NCI-H2227 treated with DMSO at 0.1 percent for 48 hours (cell line): ENCODE measurements at regions not wholly inside any gene's neighbourhood (a gene's known extent, or its start where the extent isn't known, plus 50 kb on each side); places are given as distances from the start of the nearest gene placed in this dataset.

ENCODE experiments used
- DNase-seq: peaks from one replicate; lab custom pipeline; 2025; lab: John Stamatoyannopoulos, UW

DNA sequence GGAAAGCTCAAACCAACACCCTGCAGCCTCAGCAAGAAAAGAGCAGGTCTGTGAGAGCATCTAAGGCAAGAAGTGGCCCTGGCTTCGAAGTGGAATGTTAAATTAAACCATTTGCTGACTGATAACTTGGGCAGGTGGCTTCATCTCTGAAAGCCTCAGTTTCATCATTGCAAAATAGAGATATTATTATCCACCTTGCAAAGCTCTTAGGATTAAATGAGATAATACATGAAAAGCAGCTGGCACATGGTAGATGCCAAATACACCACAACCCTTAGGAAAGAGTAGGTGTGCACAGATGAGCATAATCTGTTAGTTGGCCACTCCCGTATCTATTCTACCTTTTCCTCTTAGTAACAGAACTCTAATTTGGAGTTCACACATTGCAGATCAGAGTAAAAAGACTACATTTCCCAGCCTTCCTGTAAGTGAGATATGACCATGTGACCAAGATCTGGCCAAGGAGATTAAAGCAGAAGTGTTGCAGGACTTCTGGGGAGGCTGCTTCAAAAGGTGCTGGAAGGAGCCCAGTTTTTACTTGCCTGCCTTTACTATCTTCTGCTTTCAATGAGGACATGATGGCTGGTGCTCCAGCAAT is 288.7 kb downstream of the SOX9 start:
- no peak for DNase-seq

DNA sequence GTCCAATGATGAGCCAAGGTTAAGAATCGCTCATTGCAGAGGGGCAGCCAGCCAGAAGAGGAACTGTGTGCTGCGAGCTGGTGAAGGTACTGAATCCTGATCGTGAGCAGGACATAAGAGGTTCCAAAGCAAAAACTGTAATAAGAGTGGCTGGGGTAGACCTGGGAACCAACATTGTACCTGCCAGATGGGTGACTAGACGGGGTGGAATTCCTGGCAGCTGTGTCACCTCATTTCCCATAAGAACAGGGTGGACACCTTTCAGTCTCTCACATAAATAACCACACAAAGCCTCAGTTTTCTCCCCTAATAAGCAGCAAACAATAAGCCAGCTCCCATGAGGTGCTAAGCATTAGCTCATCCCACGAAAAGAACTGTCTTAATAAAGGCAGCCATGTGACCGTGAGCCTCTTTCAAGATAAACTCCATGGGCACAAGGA is 290.3 kb downstream of the SOX9 start:
- DNase-seq, result no peak

DNA sequence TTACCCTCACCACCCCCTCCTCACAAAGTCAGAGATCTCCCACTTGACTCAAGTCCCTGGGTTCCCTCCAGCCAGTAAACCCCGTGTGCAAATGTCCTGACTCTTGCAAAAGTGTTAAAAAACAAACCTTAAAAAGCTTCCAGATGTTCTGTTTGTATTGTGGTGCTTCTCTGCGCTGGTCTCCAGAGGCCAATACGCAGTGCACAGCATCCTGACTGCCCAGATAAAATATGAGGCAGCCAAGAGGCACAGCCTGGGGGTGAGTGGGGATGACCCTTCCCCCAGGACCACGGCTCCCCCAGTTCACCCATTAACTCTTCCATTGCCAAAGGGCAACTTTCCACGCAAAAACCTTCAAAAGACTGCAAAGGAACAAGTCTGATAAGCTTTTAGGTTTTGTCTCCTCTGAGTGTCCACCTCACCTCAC is 291.8 kb downstream of the SOX9 start:
- DNase-seq, result no peak

DNA sequence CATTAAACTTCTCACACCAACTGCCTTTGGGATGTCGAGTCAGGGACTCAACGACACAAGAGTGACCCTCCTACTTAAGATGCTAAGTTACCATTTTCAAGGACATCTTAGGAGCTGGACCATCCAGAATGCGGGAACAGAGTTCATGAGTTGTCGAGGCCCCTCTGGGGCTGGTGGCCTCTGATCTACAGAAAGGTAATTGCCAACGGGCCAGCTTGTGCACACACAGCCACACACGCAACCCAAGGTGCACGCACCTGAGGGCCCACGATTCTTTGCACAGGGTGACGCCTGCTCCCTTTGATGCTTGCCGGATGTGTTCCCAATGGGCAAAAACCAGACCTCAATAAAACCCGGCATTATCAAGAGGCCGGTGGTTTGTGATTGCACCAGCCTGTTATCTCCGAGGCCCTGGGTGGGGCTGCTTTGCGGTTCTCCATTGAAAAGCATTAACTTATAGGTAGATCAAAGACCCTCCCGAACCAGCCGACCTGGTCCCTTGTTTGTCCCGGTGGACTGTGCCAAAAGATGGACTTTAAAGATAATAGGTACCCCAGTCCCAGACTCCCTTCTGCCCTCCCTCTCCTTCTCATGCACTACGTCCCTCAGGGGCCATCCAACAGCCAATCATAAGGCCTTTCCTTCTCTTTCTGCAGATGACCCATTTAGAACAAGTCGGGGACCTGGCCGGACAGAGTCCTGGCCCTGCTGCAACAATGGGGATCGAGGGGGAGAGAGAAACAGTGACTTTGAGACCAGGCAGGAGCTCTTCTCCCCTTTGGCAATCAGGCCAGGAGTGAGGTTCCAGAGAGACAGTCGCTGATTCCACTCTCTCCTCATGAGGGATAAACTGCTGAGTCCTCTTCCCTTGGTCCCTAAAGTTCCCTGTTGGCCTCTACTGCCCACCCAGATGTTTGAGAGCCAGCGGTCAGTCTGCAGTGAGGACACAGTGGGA is 292.5 kb downstream of the SOX9 start:
- no peak for DNase-seq

DNA sequence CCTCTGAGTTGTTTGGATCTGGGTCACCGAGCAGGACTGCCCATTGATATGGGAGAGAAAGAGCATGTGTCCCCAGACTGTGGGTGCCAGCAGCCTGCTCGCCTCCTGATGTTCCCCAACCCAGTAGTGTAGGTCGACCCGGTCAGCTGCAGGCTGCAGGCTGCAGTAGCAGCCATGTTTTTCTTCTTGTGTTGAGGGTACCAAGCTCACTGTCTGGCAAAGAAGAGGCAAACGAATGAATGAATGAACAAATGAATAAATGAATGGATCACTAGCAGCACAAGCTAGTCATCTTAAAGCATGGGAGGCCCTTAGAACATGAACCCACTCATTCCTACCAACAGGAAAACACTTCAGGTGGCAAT is 293.2 kb downstream of the SOX9 start:
- DNase-seq, result no peak

DNA sequence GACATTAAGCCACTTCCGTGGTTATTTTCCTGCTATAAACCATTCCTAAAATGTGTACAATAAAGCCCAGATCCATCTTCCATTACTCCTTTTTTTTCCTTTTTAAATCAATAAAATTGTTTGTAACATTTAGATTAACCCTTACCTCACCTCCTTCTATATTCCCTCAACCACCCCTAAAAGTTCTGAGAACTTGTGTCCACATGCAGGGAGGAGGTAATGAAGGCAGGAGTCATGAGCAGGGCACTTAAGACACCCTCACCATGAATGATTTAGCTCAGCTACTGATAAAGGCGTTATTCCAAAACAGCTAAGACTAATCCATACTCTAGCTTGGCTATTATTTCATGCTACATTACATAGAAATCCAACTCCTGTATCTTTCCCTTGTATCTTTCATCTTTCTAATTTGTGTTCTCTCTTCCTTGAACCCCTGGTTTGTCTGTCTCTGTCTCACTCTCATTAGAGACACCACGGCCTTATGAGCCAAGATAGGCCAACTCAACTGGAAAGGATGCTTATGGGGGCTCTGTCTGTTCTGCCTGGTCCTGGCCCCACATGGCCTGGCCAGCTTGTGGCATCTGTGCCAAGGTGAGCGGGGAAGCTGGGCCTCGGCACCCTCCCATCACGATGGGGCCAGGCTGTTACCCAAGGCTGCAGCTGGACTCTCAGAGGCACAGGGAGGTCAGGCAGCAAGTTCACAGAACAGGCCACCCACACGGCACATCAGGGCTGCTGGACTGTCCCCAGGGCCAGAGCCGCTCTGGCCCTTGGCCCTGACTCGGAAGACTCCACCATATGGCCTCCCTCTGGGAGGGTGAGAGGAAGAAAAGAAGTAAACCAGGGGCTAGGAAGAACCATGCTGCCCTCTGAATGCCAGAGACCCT is 294.4 kb downstream of the SOX9 start:
- DNase-seq, result no peak

DNA sequence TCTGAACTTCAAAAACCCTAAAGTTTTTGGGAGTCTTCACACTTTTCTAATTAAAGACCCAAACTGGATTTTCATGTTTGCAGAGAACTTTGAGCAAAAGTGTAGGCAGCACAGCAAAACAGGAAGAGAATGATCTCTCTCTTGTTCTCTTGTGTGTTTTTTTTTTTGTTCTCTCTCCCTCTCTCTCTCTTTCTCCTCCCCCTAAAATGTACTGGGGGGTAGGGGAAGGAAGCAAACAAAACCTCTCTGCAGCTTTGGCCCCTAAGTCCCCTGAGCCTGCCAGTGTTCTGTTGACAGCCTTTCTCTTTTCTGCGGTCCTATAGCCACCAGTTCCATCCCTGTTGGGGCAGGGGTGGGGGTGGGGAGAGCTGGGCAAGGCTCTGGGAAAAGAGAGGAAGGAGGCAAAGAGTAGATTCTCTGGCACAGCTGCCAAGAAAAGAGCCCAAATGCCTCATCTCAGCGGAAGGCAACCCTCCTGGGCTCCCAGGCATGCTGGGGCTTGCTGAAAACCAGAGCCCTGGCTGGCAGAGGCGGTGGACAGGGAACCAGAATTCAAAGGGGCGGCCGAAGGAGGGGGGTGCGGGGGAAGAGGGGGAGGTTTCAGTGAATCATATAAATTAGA is 295.3 kb downstream of the SOX9 start:
- DNase-seq, result no peak

DNA sequence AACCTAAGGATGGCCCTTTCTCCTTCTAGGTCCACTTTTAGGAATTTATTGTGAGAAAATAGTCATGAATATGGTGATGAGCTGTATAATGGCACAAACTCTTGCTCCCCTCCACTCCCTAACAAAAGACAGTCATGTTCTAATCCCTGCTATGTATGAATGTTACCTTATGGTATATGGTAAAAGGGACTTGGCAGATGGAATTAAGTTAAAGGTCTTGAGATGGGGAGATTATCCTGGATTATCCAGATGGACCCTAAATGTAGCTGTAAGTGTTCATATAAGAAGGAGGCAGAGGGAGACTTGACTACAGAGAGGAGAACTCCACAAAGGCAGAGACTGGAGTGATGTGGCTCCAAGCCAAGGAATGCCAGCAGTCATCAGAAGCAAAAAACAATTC is 296.1 kb downstream of the SOX9 start:
- no peak for DNase-seq

DNA sequence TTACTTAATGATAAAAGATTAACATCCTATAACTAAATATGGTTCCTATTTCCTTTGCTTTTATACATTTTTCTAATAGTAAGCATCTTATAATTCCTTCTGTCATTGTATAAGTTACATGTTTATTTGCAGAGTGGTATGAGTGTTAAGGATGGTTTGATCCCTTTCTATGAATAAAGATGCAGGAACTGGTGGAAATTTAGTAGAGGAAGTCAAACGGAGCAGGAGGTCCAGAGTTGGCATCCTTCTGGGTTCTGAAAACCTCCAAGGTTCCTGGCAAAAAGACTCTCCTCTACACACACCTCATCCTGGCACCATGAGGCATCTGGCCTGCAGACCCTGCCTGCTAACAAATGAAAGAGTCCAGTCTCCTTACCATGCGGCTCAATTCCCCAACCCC is 296.8 kb downstream of the SOX9 start:
- DNase-seq, result no peak

DNA sequence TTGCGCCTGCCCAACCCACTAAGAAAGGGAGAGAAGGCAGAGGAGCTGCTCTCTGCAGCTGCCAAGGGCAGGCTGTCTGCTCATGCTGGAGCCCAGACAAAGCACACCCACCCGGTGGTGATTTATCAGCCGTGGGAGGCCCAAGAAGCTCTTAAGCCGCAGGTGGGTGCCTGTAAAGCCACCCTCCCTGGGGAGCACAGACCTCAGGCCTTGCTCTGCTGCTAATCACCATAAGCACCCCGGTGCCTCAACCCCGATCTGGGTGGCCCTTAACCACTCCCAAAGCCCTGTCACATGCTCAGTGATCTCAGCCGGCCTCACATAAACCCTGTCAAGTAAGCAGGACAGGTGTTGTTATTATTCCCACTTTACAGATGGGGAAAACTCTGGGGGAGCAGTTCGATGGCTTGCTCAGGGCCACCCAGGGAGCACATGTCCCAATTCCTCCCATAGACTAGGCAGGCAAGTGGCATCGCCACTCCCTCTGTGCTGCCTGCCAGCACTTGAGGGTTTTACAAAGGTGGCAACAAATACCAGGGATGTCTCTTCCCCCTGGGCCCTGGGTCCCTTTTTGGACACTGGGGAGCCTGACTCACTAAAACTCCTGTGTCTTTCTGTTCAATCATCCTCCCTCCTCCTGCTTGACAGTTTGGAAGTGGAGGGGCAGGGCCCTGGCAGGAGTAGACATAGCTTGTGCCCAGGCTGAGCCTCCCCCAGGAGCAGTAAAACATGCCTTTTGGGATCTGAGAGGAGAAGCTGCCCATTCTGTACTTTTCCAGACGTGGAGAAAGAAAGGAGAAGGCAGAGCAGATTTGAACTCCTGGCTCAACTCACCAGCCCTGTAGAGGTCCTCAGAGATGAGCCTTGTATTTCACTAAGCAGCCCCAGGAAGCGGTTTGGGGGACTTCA is 299.3 kb downstream of the SOX9 start:
- no peak for DNase-seq

DNA sequence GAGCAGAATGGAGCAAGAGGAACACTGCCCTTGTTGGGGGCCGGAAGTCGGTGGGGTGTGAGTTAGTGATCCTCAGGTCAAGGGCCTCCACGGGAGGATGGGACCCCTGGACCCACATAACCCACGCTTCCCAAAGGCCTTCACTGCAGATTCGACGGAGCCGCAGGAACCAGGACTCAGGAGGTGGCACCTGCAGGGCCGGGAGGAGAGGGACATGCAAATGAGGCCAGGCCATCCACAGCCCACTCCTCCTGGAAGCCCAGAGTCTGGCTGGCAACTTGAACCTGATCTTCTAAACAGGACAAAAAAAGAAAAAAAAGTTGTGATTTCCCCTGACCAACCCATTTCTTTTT is 299.9 kb downstream of the SOX9 start:
- no peak for DNase-seq

DNA sequence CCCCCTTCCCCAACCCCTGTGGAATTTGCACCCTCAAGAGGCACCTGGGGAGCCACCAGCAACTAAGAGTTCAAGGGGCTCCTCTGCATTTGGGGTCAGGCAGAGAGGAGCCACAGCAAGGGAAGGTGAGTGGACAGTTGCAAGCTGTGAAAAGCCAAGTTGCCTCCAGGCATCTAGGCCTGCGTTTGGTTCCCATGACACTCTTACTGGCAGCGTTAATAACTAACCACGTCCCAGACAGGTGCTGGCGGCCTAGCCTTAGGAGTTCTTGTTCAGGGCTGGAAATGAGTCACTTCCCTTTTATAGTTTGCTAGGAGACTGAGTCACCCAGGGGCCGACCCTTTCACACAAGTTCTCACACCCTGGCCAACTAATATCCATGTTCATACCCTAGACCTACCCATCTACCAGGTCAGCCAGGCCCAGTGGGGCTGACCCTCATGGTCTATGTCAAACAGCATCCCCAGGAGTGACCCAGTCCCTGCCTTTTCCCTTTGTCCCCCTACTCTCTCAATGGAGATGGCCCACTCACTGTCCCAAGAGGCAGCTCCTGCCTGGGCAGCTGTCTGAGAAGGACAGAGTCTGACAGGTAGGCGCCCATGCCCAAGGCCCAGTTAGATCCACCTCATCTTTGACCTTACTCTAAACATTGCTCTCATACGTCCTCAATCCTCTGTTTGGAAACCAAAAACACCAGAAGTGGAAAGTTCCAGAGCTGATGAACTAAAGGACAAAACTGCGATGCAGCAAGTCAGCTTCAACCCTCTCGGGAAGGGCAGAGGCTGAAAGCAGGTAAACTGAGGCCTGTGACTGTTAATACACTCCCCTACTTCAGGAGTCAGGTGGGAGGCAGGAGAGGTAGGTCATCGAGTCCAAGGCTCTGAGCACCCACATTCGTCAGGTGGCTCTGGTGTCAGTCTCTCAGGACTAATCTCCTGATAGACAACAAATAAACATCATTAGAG is 300.6 kb downstream of the SOX9 start:
- no peak for DNase-seq

DNA sequence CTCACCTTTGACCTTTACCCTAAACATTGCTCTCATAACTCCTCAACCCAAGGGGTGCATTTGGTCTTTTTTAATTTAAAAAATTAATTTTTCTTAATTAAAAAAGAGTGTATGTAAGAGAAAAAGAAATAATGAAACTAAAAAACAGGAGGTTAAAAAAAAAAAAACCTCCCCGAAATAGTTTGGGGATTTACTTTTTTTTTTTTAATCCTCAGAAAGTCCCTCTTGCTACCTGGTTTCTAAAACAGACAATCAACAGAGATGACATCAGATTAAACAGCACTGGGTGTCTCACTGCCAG is 301.3 kb downstream of the SOX9 start:
- no peak for DNase-seq

DNA sequence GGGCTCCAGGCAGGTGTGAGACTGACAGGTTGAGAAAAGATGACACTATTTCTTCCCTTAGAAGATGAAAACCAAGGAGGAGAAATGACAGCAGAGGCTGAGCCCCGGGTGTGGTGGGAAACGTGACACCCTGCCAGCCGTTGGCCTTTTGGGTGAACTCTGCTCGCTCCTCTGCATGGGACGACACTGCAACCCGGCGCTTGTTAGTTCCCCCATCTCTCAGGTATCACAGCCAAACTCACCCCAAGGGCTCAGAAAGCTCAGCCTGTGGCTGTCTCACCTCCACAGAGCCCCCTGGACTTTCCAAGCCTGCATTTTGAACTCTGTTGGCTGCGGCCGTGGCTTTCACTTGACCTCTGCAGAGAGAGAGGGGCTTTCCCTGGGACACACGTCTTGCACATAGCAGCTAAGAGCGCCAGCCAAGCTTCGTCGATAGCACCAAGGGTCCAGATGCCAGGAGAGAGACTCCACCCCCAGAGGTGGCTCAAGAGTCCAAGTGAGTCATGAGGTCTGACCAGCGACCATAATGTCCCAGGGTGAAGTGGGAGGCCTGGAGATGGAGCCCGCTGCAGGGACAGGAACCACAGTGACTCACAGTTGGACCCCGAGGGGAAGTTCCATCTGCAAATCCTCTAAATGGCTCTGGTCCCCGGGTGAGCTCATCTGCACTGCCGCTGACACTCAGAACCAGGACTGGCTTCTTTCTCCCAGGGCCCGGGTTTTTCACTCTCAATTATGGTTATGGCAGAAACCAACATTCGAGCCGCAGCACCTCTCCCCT is 301.9 kb downstream of the SOX9 start:
- no peak for DNase-seq

DNA sequence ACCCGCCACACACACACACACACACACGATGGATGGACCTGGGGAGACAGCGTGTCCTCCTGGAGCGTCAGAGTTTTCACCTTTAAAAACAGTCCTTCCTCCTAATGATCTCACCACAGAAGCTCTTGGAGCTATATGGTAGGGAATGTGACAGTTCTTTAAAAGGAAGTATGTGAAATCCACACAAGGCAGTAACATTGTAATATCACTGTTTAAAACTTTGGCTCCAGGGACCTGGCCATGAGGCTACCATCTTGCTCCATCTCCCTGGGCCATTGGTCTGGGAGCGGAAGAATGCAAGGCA is 302.4 kb downstream of the SOX9 start:
- DNase-seq, result no peak

DNA sequence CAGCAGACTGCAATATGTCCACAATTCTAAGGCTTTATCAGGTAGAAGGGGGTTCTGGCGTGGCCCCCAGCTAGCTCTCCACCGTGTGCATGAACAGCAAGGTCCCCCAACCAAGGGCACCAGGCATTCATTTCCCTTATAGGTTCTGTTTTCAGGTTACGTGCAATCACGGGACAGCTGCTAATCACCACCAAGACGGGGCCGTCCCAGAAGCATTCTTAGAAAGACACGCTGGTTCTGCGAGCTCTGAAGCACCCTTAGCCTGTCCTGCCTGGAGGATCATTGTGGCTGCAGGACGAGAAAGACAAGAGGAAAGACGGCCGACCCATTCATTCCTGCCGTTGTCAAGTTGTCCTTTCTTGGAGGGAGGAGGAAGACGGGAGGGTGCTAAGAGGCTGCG is 302.9 kb downstream of the SOX9 start:
- no peak for DNase-seq

DNA sequence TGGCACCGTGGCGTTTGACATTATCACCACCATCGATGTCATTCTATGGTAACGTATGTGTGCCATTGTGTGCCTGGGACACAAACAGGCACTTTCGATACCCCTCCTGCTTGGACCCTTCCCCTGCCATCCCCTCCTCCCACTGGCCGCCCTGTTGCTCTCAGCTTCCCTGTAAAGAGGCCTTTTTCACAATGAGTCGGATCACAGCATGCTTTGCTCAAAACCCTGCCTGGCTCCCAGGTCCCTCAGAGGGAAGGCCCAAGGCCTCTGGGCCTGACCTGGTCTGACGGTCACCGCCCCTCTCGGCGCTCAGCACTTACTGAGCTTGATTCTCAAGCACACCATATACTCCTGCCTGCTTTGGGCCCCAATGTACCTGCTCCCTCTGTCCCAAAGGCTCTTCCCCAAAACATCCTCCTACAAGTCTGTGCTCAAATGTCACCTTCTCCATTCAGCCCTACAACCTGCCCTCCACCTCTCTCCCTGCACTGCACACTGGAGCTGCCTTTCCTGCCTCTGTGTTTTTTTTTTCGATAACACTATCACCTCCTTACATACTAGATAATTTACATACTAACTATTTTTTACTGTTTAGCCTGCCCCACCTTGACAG is 303.8 kb downstream of the SOX9 start:
- DNase-seq, result no peak

DNA sequence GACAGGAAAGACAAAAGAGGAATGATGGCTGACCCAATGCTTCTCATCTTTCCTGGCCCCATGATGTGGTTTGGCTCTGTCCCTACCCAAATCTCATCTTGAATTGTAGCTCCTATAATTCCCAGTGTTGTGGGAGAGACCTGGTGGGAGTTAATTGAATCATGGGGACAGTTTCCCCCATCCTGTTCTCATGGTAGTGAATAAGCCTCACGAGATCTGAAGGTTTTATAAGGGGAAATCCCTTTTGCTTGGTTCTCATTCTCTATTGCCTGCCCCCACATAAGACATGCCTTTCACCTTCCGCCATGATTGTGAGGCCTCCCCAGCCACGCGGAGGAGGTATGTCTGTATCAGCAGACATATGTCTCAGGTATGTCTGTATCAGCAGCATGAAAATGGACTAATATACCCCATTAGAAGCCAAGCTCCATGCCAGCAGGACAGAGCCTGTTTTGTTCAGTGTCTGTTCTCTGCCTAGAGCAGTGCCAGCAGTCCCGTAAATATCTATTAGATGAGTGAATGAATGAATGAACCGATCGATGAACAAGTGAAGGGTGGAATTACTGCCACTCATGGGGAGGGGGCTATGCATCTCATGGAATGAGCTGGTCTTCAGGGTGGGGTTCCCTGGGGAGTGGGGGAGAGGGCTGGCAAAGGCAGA is 304.4 kb downstream of the SOX9 start:
- DNase-seq, result no peak

DNA sequence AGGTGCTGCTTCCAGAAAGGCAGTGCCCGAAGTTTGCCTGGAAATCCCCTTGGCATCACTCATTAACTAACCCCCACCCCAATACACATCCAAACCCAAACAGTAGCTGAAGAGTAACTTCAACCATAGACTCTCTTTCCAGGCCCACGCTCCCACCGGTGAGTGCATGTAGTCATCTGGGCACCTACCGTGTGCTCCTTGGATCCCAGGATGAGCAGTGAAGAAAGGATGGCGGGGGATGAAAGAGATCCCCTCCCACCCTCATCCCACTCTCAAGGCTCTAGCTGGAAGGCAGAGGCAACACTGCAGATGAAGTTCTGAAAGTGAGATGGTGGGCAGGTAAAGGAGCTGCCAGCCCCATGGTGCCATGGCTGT is 305.0 kb downstream of the SOX9 start:
- DNase-seq, result no peak
